GM19351 (cell line): ENCODE measurements at regions not wholly inside any gene's neighbourhood (a gene's known extent, or its start where the extent isn't known, plus 50 kb on each side); places are given as distances from the start of the nearest gene placed in this dataset.

Source experiments
- ATAC-seq: cut with Tn5 transposase; IDR thresholded peaks from one replicate; pipeline ENCODE4 v1.9.1; 2021; ENCODE audit warnings: mild to moderate bottlenecking, moderate library complexity; ENCODE audit not compliant: unreplicated experiment

GRCh38 chr10:123518765-123519164 lies 147.4 kb upstream of the GPR26 start:
- ATAC-seq = no peak

- ATAC-seq = no peak
Observed at GRCh38 chr10:123519861-123520260, 146.3 kb upstream of the GPR26 start.

- ATAC-seq = no peak
Observed at GRCh38 chr10:123521076-123521475, 145.1 kb upstream of the GPR26 start.

- ATAC-seq = no peak
Observed at GRCh38 chr10:123521556-123521955, 144.6 kb upstream of the GPR26 start.

GRCh38 chr10:123522702-123523312 lies 143.3 kb upstream of the GPR26 start:
- peak; percentile 69 for ATAC-seq

- no peak for ATAC-seq
Observed at GRCh38 chr10:123523833-123524232, 142.3 kb upstream of the GPR26 start.

GRCh38 chr10:123526356-123527064 lies 139.6 kb upstream of the GPR26 start:
- ATAC-seq = no peak

GRCh38 chr10:123527151-123527550 lies 139.0 kb upstream of the GPR26 start:
- ATAC-seq = no peak

GRCh38 chr10:123529146-123529760 lies 136.9 kb upstream of the GPR26 start:
- ATAC-seq = no peak

GRCh38 chr10:123530166-123530870 lies 135.8 kb upstream of the GPR26 start:
- ATAC-seq = no peak

- no peak for ATAC-seq
Observed at GRCh38 chr10:123535386-123535785, 130.8 kb upstream of the GPR26 start.

- no peak for ATAC-seq
Observed at GRCh38 chr10:123536176-123536845, 129.8 kb upstream of the GPR26 start.

GRCh38 chr10:123537188-123537961 lies 128.8 kb upstream of the GPR26 start:
- ATAC-seq = peak; percentile 67

- ATAC-seq = no peak
Observed at GRCh38 chr10:123538401-123539320, 127.5 kb upstream of the GPR26 start.

- ATAC-seq = no peak
Observed at GRCh38 chr10:123544986-123545385, 121.2 kb upstream of the GPR26 start.

GRCh38 chr10:123548770-123549169 lies 117.4 kb upstream of the GPR26 start:
- no peak for ATAC-seq

- ATAC-seq = no peak
Observed at GRCh38 chr10:123549761-123550454, 116.2 kb upstream of the GPR26 start.

- no peak for ATAC-seq
Observed at GRCh38 chr10:123550675-123551096, 115.5 kb upstream of the GPR26 start.

- ATAC-seq = no peak
Observed at GRCh38 chr10:123551259-123551658, 114.9 kb upstream of the GPR26 start.
